Keratinocyte (primary cell): ENCODE measurements at regions not wholly inside any gene's neighbourhood (a gene's known extent, or its start where the extent isn't known, plus 50 kb on each side); places are given as distances from the start of the nearest gene placed in this dataset.

ENCODE experiments used
- DNase-seq: peaks from one replicate; pipeline ENCODE4 v3.0.0-alpha.2; 2011; ENCODE audit warnings: low read depth, missing footprints, low spot score
- FAIRE-seq: peaks from 2 replicates; lab custom pipeline; 2011; peaks lifted over from hg19 to GRCh38; lab: Jason Lieb, UNC
- H2AFZ ChIP-seq: 2 replicates; pipeline ENCODE4 v1.6.0; 2012; ENCODE audit warnings: low read length, control low read depth, inconsistent platforms; ENCODE audit not compliant: control insufficient read depth
- H3K27ac ChIP-seq: 2 replicates; pipeline ENCODE4 v1.5.1; 2011; ENCODE audit warnings: low read length; ENCODE audit not compliant: control insufficient read depth, insufficient read depth
- H3K27me3 ChIP-seq: 3 replicates; pipeline ENCODE4 v1.6.0; 2011; ENCODE audit warnings: low read length; ENCODE audit not compliant: control insufficient read depth, insufficient read depth; ENCODE audit errors: extremely low read depth
- H3K36me3 ChIP-seq, 2 experiments: 2 replicates in 1 of 2; 3 replicates in 1 of 2; pipeline ENCODE4 v1.5.1; 2011; ENCODE audit warnings: low read length in 2 of 2, mild to moderate bottlenecking in 1 of 2; ENCODE audit not compliant: control insufficient read depth in 2 of 2, insufficient read depth in 2 of 2; ENCODE audit errors: extremely low read depth in 1 of 2
- H3K4me1 ChIP-seq: 3 replicates; pipeline ENCODE4 v1.5.1; 2011; ENCODE audit warnings: low read length; ENCODE audit not compliant: control insufficient read depth, insufficient read depth; ENCODE audit errors: extremely low read depth
- H3K4me2 ChIP-seq: 3 replicates; pipeline ENCODE4 v1.6.0; 2011; ENCODE audit warnings: low read depth, low read length; ENCODE audit not compliant: control insufficient read depth, insufficient read depth; ENCODE audit errors: extremely low read depth
- H3K4me3 ChIP-seq, 3 experiments: fragments of 200-600 bp in 1 of 3; sonication (generic) in 1 of 3; 2 replicates in 2 of 3; 3 replicates in 1 of 3; pipeline ENCODE4 v1.5.1; 2011 to 2016; ENCODE audit warnings: low read length in 3 of 3, mild to moderate bottlenecking in 3 of 3, control low read depth in 2 of 3, inconsistent platforms in 1 of 3, low read depth in 1 of 3, mixed read lengths in 1 of 3, mixed run types in 1 of 3, moderate library complexity in 1 of 3; ENCODE audit not compliant: control insufficient read depth in 2 of 3, insufficient read depth in 2 of 3; ENCODE audit errors: extremely low read depth in 1 of 3
- H3K79me2 ChIP-seq: 2 replicates; pipeline ENCODE4 v1.6.0; 2012; ENCODE audit warnings: low read length; ENCODE audit not compliant: control insufficient read depth, insufficient read depth
- H3K9ac ChIP-seq: 3 replicates; pipeline ENCODE4 v1.6.0; 2011; ENCODE audit warnings: low read length; ENCODE audit not compliant: control insufficient read depth, insufficient read depth; ENCODE audit errors: extremely low read depth
- H3K9me1 ChIP-seq: 3 replicates; pipeline ENCODE4 v1.6.0; 2011; ENCODE audit warnings: low read length; ENCODE audit not compliant: control insufficient read depth, insufficient read depth; ENCODE audit errors: extremely low read depth
- H3K9me3 ChIP-seq: 2 replicates; pipeline ENCODE4 v1.5.1; 2012; ENCODE audit warnings: low read depth, low read length; ENCODE audit not compliant: control insufficient read depth
- H4K20me1 ChIP-seq: 3 replicates; pipeline ENCODE4 v1.6.0; 2011; ENCODE audit warnings: low read length; ENCODE audit not compliant: control insufficient read depth, insufficient read depth; ENCODE audit errors: extremely low read depth
- CTCF ChIP-seq, 3 experiments: IDR thresholded peaks in 1 of 3; conservative IDR thresholded peaks in 1 of 3; optimal IDR thresholded peaks in 1 of 3; 2 replicates in 2 of 3; 3 replicates in 1 of 3; pipeline versions ENCODE3 to v1.5.1; 2011; ENCODE audit warnings: low read length in 3 of 3, mild to moderate bottlenecking in 3 of 3, moderate library complexity in 2 of 3, control low read depth in 1 of 3, inconsistent platforms in 1 of 3; ENCODE audit not compliant: insufficient read depth in 2 of 3; ENCODE audit errors: extremely low read depth in 1 of 3
- EZH2 ChIP-seq: IDR thresholded peaks from one replicate; pipeline ENCODE4 v1.6.1; 2012; ENCODE audit warnings: inconsistent platforms, mild to moderate bottlenecking, low read length, moderate library complexity
- dilution Hi-C: fragments of 300-500 bp; cut with MboI; formaldehyde crosslinking; loops from one replicate; pipeline ENCODE4 v1.7.0; 2020; ENCODE audit warnings: low sequenced_read_pairs; ENCODE audit not compliant: extremely low pct_ligation_motif_present

- FAIRE-seq, result no peak
Measured at GRCh38 chr4:133910165-133910564, 291.4 kb downstream of the PABPC4L start.

GRCh38 chr4:133903029-133903428 is 298.6 kb downstream of the PABPC4L start:
- no peak overlapping the region for H3K4me2 ChIP-seq
- H3K9ac ChIP-seq, result no peak overlapping the region
- no peaks in the 10 kb centered on the region for H3K9me1 ChIP-seq
- H3K9me3 ChIP-seq, result no peaks in the 10 kb centered on the region
- H3K4me1 ChIP-seq, result no peaks in the 10 kb centered on the region
- no peak overlapping the region for H3K4me3 ChIP-seq
- no peak overlapping the region for H2AFZ ChIP-seq
- H3K27me3 ChIP-seq, result no peaks in the 10 kb centered on the region
- no peak for DNase-seq
- H4K20me1 ChIP-seq, result no peaks in the 10 kb centered on the region
- FAIRE-seq, result no peak
- no peaks in the 10 kb centered on the region for H3K79me2 ChIP-seq
- dilution Hi-C loops, result no loop called here
- H3K27ac ChIP-seq, result no peak overlapping the region
- TF ChIP-seq EZH2 (no peak), CTCF (optimal IDR thresholded peaks at IDR 0.05 in 1 of 3, IDR thresholded peaks at IDR 0.05 in 1 of 3, conservative IDR thresholded peaks at IDR 0.05 in 1 of 3; ENCODE audit: extremely low read depth in 1 of 3, insufficient read depth in 2 of 3, low read length in 3 of 3) (no peak)
- no peaks in the 10 kb centered on the region for H3K36me3 ChIP-seq

More at GRCh38 chr4:133910165-133910564, 291.4 kb downstream of the PABPC4L start:
- dilution Hi-C loops, result no loop called here
- Histone ChIP-seq H3K36me3 (no peaks in the 10 kb centered on the region), H3K9ac (no peak overlapping the region), H2AFZ (no peak overlapping the region), H3K9me1 (no peaks in the 10 kb centered on the region), H4K20me1 (no peaks in the 10 kb centered on the region), H3K27me3 (no peaks in the 10 kb centered on the region), H3K27ac (no peak overlapping the region), H3K4me3 (no peak overlapping the region), H3K9me3 (peaks cover 2% of the 10 kb centered on the region), H3K4me2 (no peak overlapping the region), H3K4me1 (no peaks in the 10 kb centered on the region), H3K79me2 (no peaks in the 10 kb centered on the region)
- no peak for DNase-seq
- no peak for TF ChIP-seq EZH2

- Histone ChIP-seq H3K4me2 (no peak overlapping the region), H3K9me3 (no peaks in the 10 kb centered on the region), H3K9ac (no peak overlapping the region), H3K36me3 (no peaks in the 10 kb centered on the region), H3K4me3 (no peak overlapping the region), H3K27me3 (no peaks in the 10 kb centered on the region), H3K4me1 (no peaks in the 10 kb centered on the region), H3K9me1 (no peaks in the 10 kb centered on the region), H3K27ac (no peak overlapping the region), H3K79me2 (no peaks in the 10 kb centered on the region), H4K20me1 (no peaks in the 10 kb centered on the region), H2AFZ (no peak overlapping the region)
- FAIRE-seq, result no peak
- dilution Hi-C loops, result no loop called here
- TF ChIP-seq CTCF (optimal IDR thresholded peaks at IDR 0.05 in 1 of 3, IDR thresholded peaks at IDR 0.05 in 1 of 3, conservative IDR thresholded peaks at IDR 0.05 in 1 of 3; ENCODE audit: extremely low read depth in 1 of 3, insufficient read depth in 2 of 3, low read length in 3 of 3), result no peak
- no peak for TF ChIP-seq EZH2
- DNase-seq, result no peak
Measured at GRCh38 chr4:133891011-133891410, 310.6 kb downstream of the PABPC4L start.
